Kidney (tissue), 13 donors: ENCODE measurements at regions not wholly inside any gene's neighbourhood (a gene's known extent, or its start where the extent isn't known, plus 50 kb on each side); places are given as distances from the start of the nearest gene placed in this dataset.

Source experiments
- DNase-seq, 5 donors: peaks; one replicate each; pipeline ENCODE4 v3.0.0-alpha.2; 2013 to 2020
- FAIRE-seq: peaks from 2 replicates; lab custom pipeline; 2012; peaks lifted over from hg19 to GRCh38; lab: Jason Lieb, UNC
- H3K27ac ChIP-seq, 2 donors: one replicate each; pipeline ENCODE4 v1.7.0; 2013; ENCODE audit warnings: low read depth in 2 of 2, low read length in 2 of 2, inconsistent platforms in 1 of 2
- H3K27me3 ChIP-seq: one replicate; pipeline ENCODE4 v1.7.1; 2013; ENCODE audit warnings: low read length, inconsistent platforms; ENCODE audit not compliant: control insufficient read depth, insufficient read depth
- H3K36me3 ChIP-seq, 3 donors: one replicate each; pipeline versions ENCODE4 v1.7.0 to v1.7.1; 2013; ENCODE audit warnings: low read length in 3 of 3, control low read depth in 1 of 3, inconsistent platforms in 1 of 3; ENCODE audit not compliant: insufficient read depth in 3 of 3, control insufficient read depth in 2 of 3
- H3K4me1 ChIP-seq, 3 donors: one replicate each; pipeline versions ENCODE4 v1.7.0 to v1.7.1; 2013; ENCODE audit warnings: low read length in 3 of 3, inconsistent platforms in 1 of 3, low read depth in 1 of 3; ENCODE audit not compliant: control insufficient read depth in 2 of 3, insufficient read depth in 2 of 3
- H3K4me3 ChIP-seq, 3 donors: one replicate each; pipeline versions ENCODE4 v1.7.0 to v1.8.1; 2013; ENCODE audit warnings: low read length in 3 of 3, control low read depth in 1 of 3, inconsistent platforms in 1 of 3
- H3K9ac ChIP-seq, 3 donors: one replicate each; pipeline versions ENCODE4 v1.7.0 to v1.7.1; 2013; ENCODE audit warnings: low read length in 3 of 3, control low read depth in 1 of 3, inconsistent platforms in 1 of 3
- H3K9me3 ChIP-seq, 3 donors: one replicate each; pipeline versions ENCODE4 v1.7.0 to v1.7.1; 2013; ENCODE audit warnings: low read length in 3 of 3, control low read depth in 1 of 3, inconsistent platforms in 1 of 3; ENCODE audit not compliant: control insufficient read depth in 2 of 3, insufficient read depth in 1 of 3
- intact Hi-C: fragments of 100-400 bp; cut with DNase I; formaldehyde crosslinking; loops from one replicate; pipeline ENCODE4 v1.11.1; 2022
- TF ChIP-seq, protein P1 (sequence below): IDR thresholded peaks from 3 replicates; pipeline ENCODE4 v1.5.1; 2012; ENCODE audit warnings: mild to moderate bottlenecking, moderate library complexity, borderline replicate concordance; ENCODE audit not compliant: insufficient read depth; ENCODE audit errors: extremely low read depth
- donor health status: control.
- donor health status: control.
- donor health status: control.
- donor health status: control.
- donor health status: control.
- donor health status: DM: yes; HTN: yes; CAD: no.
- donor health status: Normal renal cell carcinoma (clear cell type).

DNA sequence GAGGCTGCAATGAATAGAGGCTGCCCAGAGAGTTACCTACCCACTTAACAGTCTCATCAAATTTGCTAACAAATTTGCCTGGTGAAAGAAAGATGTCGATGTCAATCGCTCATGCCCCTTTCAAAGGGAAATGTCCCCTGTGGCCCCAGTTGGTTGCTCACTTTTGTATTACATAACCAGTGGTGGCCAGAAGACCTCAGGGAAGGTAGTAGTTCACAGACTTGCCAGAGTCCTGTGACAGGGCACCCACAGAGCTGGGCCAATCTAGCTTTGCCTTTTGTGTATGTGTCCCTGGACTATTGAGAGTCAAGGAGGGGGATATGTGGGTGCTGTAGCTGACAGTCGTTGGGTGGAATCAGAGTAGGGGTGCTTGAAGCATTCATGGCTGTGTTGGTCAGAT is 70.7 kb upstream of the CCN6 start:
- TF ChIP-seq, protein P1, sequence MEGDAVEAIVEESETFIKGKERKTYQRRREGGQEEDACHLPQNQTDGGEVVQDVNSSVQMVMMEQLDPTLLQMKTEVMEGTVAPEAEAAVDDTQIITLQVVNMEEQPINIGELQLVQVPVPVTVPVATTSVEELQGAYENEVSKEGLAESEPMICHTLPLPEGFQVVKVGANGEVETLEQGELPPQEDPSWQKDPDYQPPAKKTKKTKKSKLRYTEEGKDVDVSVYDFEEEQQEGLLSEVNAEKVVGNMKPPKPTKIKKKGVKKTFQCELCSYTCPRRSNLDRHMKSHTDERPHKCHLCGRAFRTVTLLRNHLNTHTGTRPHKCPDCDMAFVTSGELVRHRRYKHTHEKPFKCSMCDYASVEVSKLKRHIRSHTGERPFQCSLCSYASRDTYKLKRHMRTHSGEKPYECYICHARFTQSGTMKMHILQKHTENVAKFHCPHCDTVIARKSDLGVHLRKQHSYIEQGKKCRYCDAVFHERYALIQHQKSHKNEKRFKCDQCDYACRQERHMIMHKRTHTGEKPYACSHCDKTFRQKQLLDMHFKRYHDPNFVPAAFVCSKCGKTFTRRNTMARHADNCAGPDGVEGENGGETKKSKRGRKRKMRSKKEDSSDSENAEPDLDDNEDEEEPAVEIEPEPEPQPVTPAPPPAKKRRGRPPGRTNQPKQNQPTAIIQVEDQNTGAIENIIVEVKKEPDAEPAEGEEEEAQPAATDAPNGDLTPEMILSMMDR: no peak
- FAIRE-seq: no peak
- no peaks in the 10 kb centered on the region for H3K9me3 ChIP-seq
- no peak for DNase-seq
- no peak overlapping the region for H3K27ac ChIP-seq
- no peak overlapping the region for H3K9ac ChIP-seq
- H3K36me3 ChIP-seq: no peaks in the 10 kb centered on the region
- intact Hi-C loops: no loop called here
- H3K4me1 ChIP-seq: peaks cover 0 to 3% (median 0%) of the 10 kb centered on the region in 3 donors
- no peak overlapping the region for H3K4me3 ChIP-seq
- no peaks in the 10 kb centered on the region for H3K27me3 ChIP-seq

DNA sequence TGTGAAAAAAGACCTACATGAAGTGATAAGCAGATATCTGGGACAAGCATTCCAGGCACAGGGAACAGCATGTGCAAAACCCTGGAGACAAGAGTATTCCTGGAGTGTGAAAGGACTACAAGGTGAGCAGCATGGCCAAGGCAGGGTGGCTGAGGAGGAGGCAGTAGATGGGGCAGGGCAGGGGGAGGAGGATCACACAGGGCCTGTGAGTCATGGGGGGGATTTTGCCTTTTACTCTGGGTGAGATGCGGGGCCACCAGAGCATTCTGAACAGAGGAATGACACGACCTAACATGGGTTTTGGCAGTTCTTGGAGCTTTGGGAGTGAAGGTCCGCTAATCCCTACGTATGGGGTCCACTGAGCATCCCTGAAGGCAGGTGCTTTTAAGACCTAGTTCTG is 69.8 kb upstream of the CCN6 start:
- intact Hi-C loops: no loop called here
- Histone ChIP-seq H3K9me3 (no peaks in the 10 kb centered on the region), H3K27ac (no peak overlapping the region), H3K9ac (no peak overlapping the region), H3K27me3 (no peaks in the 10 kb centered on the region), H3K36me3 (no peaks in the 10 kb centered on the region), H3K4me1 (peaks cover 0 to 3% (median 0%) of the 10 kb centered on the region in 3 donors), H3K4me3 (no peak overlapping the region)
- DNase-seq: no peak
- TF ChIP-seq, protein P1: no peak
- FAIRE-seq: no peak

DNA sequence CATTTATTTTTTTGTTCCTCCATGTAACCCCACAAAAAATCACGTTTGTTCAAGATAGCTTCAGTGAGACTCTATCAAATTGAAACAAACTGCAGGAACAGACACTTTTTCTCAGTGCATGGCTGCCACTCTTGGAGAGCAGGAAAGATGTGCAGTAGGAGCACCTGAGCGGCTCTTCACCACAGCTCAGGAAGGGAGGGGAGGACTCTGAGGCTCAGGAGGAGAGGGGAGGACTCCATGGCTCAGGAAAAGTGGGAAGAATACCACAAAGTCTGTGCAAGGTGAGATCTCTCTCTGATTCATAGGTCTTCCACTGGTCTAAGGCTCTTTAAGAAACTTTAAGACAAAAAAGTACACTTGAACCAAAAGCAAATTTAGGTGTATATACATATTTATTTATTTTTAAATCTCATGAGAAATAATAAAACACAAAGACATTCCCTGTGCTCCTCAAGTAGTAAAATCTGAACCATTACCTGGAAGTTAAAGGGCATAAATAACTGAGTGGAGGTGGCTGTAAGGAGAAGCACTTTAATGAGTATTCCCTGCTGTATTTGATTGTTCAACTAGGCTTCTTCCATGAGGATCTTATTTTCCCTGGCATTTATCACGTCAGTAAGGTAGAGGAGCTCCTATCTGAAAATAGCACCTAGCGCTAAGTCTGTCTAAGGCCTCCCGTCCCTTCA is 69.2 kb upstream of the CCN6 start:
- FAIRE-seq: no peak

More for the DNA sequence above, 69.2 kb upstream of the CCN6 start:
- Histone ChIP-seq H3K27me3 (no peaks in the 10 kb centered on the region), H3K4me1 (peaks cover 0 to 3% (median 0%) of the 10 kb centered on the region in 3 donors), H3K36me3 (no peaks in the 10 kb centered on the region), H3K9me3 (no peaks in the 10 kb centered on the region), H3K4me3 (no peak overlapping the region), H3K9ac (no peak overlapping the region), H3K27ac (peak overlapping the region in 1 of 2 donors; percentile 13)
- TF ChIP-seq, protein P1: no peak
- intact Hi-C loops: no loop called here
- DNase-seq: peak in 1 of 5 donors; percentile 31
